ENCODE measurements at regions not wholly inside any gene's neighbourhood (a gene's known extent, or its start where the extent isn't known, plus 50 kb on each side); places are given as distances from the start of the nearest gene placed in this dataset.

DNA sequence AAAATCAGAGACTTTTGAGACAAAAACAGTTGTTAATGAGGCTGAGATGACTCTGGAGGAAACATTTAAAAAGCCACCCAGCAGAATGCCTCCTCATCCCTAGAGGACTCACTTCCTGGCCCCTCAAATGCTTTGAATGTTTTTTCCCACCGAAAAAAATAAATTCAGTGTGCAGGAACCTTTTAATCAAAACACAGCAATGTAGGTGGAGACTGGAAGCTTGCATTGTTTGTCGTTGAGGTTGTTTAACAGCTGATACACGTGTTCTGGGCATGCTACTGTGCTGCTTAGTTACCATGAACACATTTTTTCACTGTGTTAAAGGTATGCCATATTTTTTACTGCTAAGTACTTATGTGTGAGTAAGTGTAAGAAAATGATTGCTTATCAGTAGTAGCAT is 65.7 kb upstream of the ADCY2 start (continued):
- TF ChIP-seq, protein P1, sequence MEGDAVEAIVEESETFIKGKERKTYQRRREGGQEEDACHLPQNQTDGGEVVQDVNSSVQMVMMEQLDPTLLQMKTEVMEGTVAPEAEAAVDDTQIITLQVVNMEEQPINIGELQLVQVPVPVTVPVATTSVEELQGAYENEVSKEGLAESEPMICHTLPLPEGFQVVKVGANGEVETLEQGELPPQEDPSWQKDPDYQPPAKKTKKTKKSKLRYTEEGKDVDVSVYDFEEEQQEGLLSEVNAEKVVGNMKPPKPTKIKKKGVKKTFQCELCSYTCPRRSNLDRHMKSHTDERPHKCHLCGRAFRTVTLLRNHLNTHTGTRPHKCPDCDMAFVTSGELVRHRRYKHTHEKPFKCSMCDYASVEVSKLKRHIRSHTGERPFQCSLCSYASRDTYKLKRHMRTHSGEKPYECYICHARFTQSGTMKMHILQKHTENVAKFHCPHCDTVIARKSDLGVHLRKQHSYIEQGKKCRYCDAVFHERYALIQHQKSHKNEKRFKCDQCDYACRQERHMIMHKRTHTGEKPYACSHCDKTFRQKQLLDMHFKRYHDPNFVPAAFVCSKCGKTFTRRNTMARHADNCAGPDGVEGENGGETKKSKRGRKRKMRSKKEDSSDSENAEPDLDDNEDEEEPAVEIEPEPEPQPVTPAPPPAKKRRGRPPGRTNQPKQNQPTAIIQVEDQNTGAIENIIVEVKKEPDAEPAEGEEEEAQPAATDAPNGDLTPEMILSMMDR (IDR thresholded peaks at IDR 0.05; ENCODE audit: control extremely low read depth in 1 of 3, insufficient read depth in 1 of 3, low read depth in 1 of 3, low read length in 3 of 3): no peak
- TF ChIP-seq TCF12 (IDR thresholded peaks at IDR 0.05; ENCODE audit: low read depth, low read length) (no peak), JUND (IDR thresholded peaks at IDR 0.05; ENCODE audit: low read length) (no peak), RBBP5 (IDR thresholded peaks at IDR 0.05; ENCODE audit: borderline replicate concordance, low read depth, low read length) (no peak), CBX5 (IDR thresholded peaks at IDR 0.05; ENCODE audit: low read depth, low read length) (no peak)
- TF ChIP-seq, protein P2, sequence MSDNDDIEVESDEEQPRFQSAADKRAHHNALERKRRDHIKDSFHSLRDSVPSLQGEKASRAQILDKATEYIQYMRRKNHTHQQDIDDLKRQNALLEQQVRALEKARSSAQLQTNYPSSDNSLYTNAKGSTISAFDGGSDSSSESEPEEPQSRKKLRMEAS (IDR thresholded peaks at IDR 0.05): no peak

Measured in H1 (cell line).